ENCODE measurements at regions not wholly inside any gene's neighbourhood (a gene's known extent, or its start where the extent isn't known, plus 50 kb on each side); places are given as distances from the start of the nearest gene placed in this dataset.

DNA sequence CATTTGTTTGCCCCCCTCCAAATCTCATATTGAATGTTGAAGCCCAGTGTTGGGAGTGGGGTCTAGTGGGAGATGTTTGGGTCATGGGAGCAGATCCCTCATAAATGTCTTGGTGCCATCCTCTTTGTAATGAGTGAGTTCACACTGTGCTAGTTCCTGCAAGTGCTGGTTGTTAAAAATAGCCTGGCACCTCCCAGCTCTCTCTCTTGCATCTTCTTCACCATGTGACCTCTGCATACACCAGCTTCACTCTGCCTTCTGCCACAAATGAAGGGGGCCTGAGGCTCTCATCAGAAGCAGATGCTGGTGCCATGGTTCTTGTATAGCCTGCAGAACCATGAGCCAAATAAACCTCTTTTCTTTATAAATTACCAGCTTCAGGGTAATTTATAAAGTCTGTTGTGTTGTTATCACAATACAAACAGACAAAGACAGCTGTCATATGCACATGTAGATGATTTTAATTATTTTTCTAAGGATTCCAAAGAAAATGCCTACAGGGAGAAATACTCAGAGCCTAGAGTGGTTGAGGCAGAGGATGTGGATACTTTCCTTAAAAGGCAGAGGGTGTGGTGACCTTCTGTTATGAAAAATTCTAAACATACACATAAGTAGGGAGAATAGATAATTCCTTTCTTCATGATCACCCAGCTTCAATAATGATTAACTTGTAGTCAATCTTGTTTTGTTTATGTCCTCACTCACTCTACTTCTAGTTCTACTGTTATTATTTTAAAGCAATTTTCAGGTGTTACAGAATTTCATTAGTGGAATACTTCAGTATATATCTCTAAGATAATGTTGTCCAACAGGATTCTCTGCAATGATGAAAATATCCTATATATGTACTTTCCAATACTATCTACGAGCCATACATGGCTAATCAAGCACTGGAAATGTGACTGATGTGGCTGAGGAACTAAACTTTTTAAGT, 75.1 kb upstream of the RANBP6 start:
- Histone ChIP-seq H3K9me3 (ENCODE audit: low read depth) (no peaks in the 10 kb centered on the region), H3K4me1 (ENCODE audit: insufficient read depth) (no peaks in the 10 kb centered on the region), H3K4me2 (no peak overlapping the region), H3K36me3 (replicated peaks; ENCODE audit: insufficient read depth, low read depth) (no peaks in the 10 kb centered on the region), H4K20me1 (ENCODE audit: insufficient read depth, poor library complexity, severe bottlenecking) (no peaks in the 10 kb centered on the region), H3K4me3 (no peak overlapping the region), H3K9me2 (replicated peaks; ENCODE audit: insufficient read depth) (no peaks in the 10 kb centered on the region), H3K79me2 (no peaks in the 10 kb centered on the region), H2AFZ (no peak overlapping the region), H3K27me3 (no peaks in the 10 kb centered on the region), H3K27ac (no peak overlapping the region)
- no peak for DNase-seq (ENCODE audit: low spot score)
- WGBS (ENCODE audit: low lambda C conversion rate, missing lambda C conversion rate): 89% methylated on average over 1 of the region's 1 CpG
- TF ChIP-seq EZH2phosphoT487 (IDR thresholded peaks at IDR 0.05; ENCODE audit: low read depth, severe bottlenecking, unreplicated experiment) (no peak), EZH2 (IDR thresholded peaks at IDR 0.05; ENCODE audit: borderline replicate concordance) (no peak)
- TF ChIP-seq, protein P1, sequence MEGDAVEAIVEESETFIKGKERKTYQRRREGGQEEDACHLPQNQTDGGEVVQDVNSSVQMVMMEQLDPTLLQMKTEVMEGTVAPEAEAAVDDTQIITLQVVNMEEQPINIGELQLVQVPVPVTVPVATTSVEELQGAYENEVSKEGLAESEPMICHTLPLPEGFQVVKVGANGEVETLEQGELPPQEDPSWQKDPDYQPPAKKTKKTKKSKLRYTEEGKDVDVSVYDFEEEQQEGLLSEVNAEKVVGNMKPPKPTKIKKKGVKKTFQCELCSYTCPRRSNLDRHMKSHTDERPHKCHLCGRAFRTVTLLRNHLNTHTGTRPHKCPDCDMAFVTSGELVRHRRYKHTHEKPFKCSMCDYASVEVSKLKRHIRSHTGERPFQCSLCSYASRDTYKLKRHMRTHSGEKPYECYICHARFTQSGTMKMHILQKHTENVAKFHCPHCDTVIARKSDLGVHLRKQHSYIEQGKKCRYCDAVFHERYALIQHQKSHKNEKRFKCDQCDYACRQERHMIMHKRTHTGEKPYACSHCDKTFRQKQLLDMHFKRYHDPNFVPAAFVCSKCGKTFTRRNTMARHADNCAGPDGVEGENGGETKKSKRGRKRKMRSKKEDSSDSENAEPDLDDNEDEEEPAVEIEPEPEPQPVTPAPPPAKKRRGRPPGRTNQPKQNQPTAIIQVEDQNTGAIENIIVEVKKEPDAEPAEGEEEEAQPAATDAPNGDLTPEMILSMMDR (IDR thresholded peaks at IDR 0.05; ENCODE audit: poor library complexity): no peak

DNA sequence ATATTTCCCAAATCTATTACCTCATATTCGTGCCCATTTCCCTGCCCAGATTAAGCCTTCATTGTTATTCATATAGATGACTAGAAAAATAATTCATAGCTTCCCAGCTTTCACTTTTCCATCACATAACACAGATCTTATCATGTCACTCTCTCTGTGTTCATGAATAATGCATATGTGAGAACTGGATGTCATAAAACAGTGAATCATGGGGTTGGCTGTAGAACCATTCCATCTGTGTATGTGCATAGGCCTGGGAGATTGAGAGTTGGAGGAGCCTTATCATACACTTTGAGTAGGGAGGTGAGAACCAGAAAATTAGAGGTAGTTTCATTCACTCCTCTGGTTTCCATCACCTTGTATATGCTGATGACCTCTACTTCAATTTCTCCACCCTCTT, 73.9 kb upstream of the RANBP6 start:
- no peaks in the 10 kb centered on the region for H3K4me1 ChIP-seq (ENCODE audit: insufficient read depth)
- no peaks in the 10 kb centered on the region for H3K27me3 ChIP-seq
- no peak overlapping the region for H2AFZ ChIP-seq
- H3K9me2 ChIP-seq (replicated peaks; ENCODE audit: insufficient read depth): no peaks in the 10 kb centered on the region
- no peaks in the 10 kb centered on the region for H3K36me3 ChIP-seq (replicated peaks; ENCODE audit: insufficient read depth, low read depth)
- no peaks in the 10 kb centered on the region for H4K20me1 ChIP-seq (ENCODE audit: insufficient read depth, poor library complexity, severe bottlenecking)
- H3K4me2 ChIP-seq: no peak overlapping the region
- no peaks in the 10 kb centered on the region for H3K9me3 ChIP-seq (ENCODE audit: low read depth)
- no peak overlapping the region for H3K27ac ChIP-seq
- 96% methylated on average over 1 of the region's 1 CpG for WGBS (ENCODE audit: low lambda C conversion rate, missing lambda C conversion rate)
- DNase-seq (ENCODE audit: low spot score): no peak
- no peak overlapping the region for H3K4me3 ChIP-seq
- H3K79me2 ChIP-seq: no peaks in the 10 kb centered on the region
- TF ChIP-seq, protein P1 (IDR thresholded peaks at IDR 0.05; ENCODE audit: poor library complexity): no peak
- TF ChIP-seq EZH2phosphoT487 (IDR thresholded peaks at IDR 0.05; ENCODE audit: low read depth, severe bottlenecking, unreplicated experiment) (no peak), EZH2 (IDR thresholded peaks at IDR 0.05; ENCODE audit: borderline replicate concordance) (no peak)

DNA sequence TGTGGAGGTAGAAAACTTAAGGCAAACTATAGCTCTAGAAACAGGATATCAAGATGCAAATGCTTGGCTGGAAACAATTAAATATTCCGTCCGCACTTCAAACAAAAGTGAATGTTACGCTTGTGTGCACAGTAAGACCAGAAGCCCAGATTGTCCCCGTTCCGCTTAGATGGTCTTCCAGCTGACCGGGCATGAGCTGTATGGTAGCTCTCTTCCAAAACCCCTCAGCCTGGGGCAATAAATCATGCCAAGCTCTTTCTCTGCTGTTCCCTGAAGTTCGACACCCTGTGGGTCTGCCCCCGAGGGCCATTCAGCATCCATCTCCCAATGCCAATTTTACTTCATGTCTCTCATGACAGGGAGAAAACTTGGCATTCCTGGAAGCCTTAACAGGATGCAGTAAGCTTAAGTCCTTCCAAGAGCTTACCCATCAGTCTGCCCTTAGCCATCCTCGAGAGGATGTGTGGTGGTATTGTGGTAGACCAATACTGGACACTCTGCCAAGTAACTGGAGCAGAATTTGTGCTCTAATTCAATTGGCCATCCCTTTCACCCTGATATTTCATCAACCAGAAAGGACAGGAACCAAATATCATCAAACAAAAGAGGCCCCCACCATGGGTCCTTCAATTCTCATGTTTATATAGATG, 70.7 kb upstream of the RANBP6 start:
- no peak overlapping the region for H3K27ac ChIP-seq
- no peaks in the 10 kb centered on the region for H3K27me3 ChIP-seq
- no peak for DNase-seq (ENCODE audit: low spot score)
- H3K36me3 ChIP-seq (replicated peaks; ENCODE audit: insufficient read depth, low read depth): no peaks in the 10 kb centered on the region
- no peak overlapping the region for H3K4me3 ChIP-seq
- H3K4me1 ChIP-seq (ENCODE audit: insufficient read depth): no peaks in the 10 kb centered on the region
- WGBS (ENCODE audit: low lambda C conversion rate, missing lambda C conversion rate): 93% methylated on average over 9 of the region's 9 CpGs
- no peaks in the 10 kb centered on the region for H3K79me2 ChIP-seq
- H3K9me2 ChIP-seq (replicated peaks; ENCODE audit: insufficient read depth): no peaks in the 10 kb centered on the region
- H2AFZ ChIP-seq: no peak overlapping the region
- TF ChIP-seq, protein P1 (IDR thresholded peaks at IDR 0.05; ENCODE audit: poor library complexity): no peak
- TF ChIP-seq EZH2phosphoT487 (IDR thresholded peaks at IDR 0.05; ENCODE audit: low read depth, severe bottlenecking, unreplicated experiment) (no peak), EZH2 (IDR thresholded peaks at IDR 0.05; ENCODE audit: borderline replicate concordance) (no peak)
- no peaks in the 10 kb centered on the region for H4K20me1 ChIP-seq (ENCODE audit: insufficient read depth, poor library complexity, severe bottlenecking)
- H3K4me2 ChIP-seq: no peak overlapping the region
- H3K9me3 ChIP-seq (ENCODE audit: low read depth): no peaks in the 10 kb centered on the region

Data from hepatocyte (in vitro differentiated cells).